Osteocyte (in vitro differentiated cells): ENCODE measurements at regions not wholly inside any gene's neighbourhood (a gene's known extent, or its start where the extent isn't known, plus 50 kb on each side); places are given as distances from the start of the nearest gene placed in this dataset.

Experiments
- DNase-seq: peaks from one replicate; pipeline ENCODE4 v3.0.0; 2021; ENCODE audit warnings: mixed read lengths; ENCODE audit not compliant: unreplicated experiment; ENCODE audit errors: extremely low spot score
- H3K27ac Mint-ChIP-seq: one replicate; pipeline ENCODE4 v1.8.0; 2021; ENCODE audit warnings: mild to moderate bottlenecking, mixed read lengths; ENCODE audit not compliant: unreplicated experiment
- H3K27me3 Mint-ChIP-seq: one replicate; pipeline ENCODE4 v1.8.0; 2021; ENCODE audit warnings: mixed read lengths; ENCODE audit not compliant: unreplicated experiment
- H3K36me3 Mint-ChIP-seq: one replicate; pipeline ENCODE4 v1.8.0; 2021; ENCODE audit warnings: mixed read lengths; ENCODE audit not compliant: unreplicated experiment
- H3K4me1 Mint-ChIP-seq: one replicate; pipeline ENCODE4 v1.8.0; 2021; ENCODE audit warnings: mixed read lengths; ENCODE audit not compliant: unreplicated experiment
- H3K4me3 Mint-ChIP-seq: one replicate; pipeline ENCODE4 v1.8.0; 2021; ENCODE audit warnings: mild to moderate bottlenecking, moderate library complexity, mixed read lengths; ENCODE audit not compliant: unreplicated experiment
- H3K9me3 Mint-ChIP-seq: one replicate; pipeline ENCODE4 v1.8.0; 2021; ENCODE audit warnings: mixed read lengths; ENCODE audit not compliant: unreplicated experiment
- CTCF ChIP-seq: fragments of 200-600 bp; sonication (generic); IDR thresholded peaks from 2 replicates; pipeline ENCODE4 v1.5.0; 2021; ENCODE audit warnings: antibody characterized with exemption, mild to moderate bottlenecking, moderate library complexity

- Mint-ChIP-seq H3K9me3 (peaks cover 4% of the 10 kb centered on the region), H3K4me3 (no peak overlapping the region), H3K27ac (no peak overlapping the region), H3K36me3 (no peaks in the 10 kb centered on the region), H3K27me3 (no peaks in the 10 kb centered on the region), H3K4me1 (peaks cover 9% of the 10 kb centered on the region)
- DNase-seq = no peak
- no peak for TF ChIP-seq CTCF
Observed at GRCh38 chr10:60707841-60708240, 70.4 kb upstream of the CDK1 start.

- H3K27ac Mint-ChIP-seq = no peak overlapping the region
- no peaks in the 10 kb centered on the region for H3K36me3 Mint-ChIP-seq
- TF ChIP-seq CTCF = no peak
- no peaks in the 10 kb centered on the region for H3K27me3 Mint-ChIP-seq
- peaks cover 9% of the 10 kb centered on the region for H3K4me1 Mint-ChIP-seq
- DNase-seq = no peak
- H3K9me3 Mint-ChIP-seq = peaks cover 4% of the 10 kb centered on the region
- no peak overlapping the region for H3K4me3 Mint-ChIP-seq
Observed at GRCh38 chr10:60706146-60706545, 72.1 kb upstream of the CDK1 start.

- H3K4me1 Mint-ChIP-seq = peaks cover 9% of the 10 kb centered on the region
- H3K9me3 Mint-ChIP-seq = peaks cover 4% of the 10 kb centered on the region
- no peak overlapping the region for H3K4me3 Mint-ChIP-seq
- no peaks in the 10 kb centered on the region for H3K36me3 Mint-ChIP-seq
- no peak for DNase-seq
- no peak for TF ChIP-seq CTCF
- no peaks in the 10 kb centered on the region for H3K27me3 Mint-ChIP-seq
- no peak overlapping the region for H3K27ac Mint-ChIP-seq
Observed at GRCh38 chr10:60705376-60705775, 72.9 kb upstream of the CDK1 start.

GRCh38 chr10:60704471-60704870 lies 73.8 kb upstream of the CDK1 start:
- TF ChIP-seq CTCF = no peak
- Mint-ChIP-seq H3K27me3 (no peaks in the 10 kb centered on the region), H3K27ac (no peak overlapping the region), H3K36me3 (no peaks in the 10 kb centered on the region), H3K9me3 (peaks cover 4% of the 10 kb centered on the region), H3K4me1 (peaks cover 9% of the 10 kb centered on the region), H3K4me3 (no peak overlapping the region)
- DNase-seq = no peak

GRCh38 chr10:60703266-60704041 lies 74.8 kb upstream of the CDK1 start:
- H3K27ac Mint-ChIP-seq = no peak overlapping the region
- H3K4me1 Mint-ChIP-seq = peaks cover 9% of the 10 kb centered on the region
- peaks cover 4% of the 10 kb centered on the region for H3K9me3 Mint-ChIP-seq
- H3K27me3 Mint-ChIP-seq = no peaks in the 10 kb centered on the region
- no peak overlapping the region for H3K4me3 Mint-ChIP-seq
- H3K36me3 Mint-ChIP-seq = no peaks in the 10 kb centered on the region
- no peak for TF ChIP-seq CTCF
- no peak for DNase-seq
